T-helper 17 cell (primary cell): ENCODE measurements at regions not wholly inside any gene's neighbourhood (a gene's known extent, or its start where the extent isn't known, plus 50 kb on each side); places are given as distances from the start of the nearest gene placed in this dataset.
"Not testable (repeated sequence)": the region's sequence is repeated elsewhere in the genome, so short reads cannot be mapped to it uniquely, and the experiment has no call there.

Experiments used
- ATAC-seq: fragments of 150-1000 bp; cut with Tn5 transposase; 2 replicates; pipeline ENCODE4 v1.10.0; 2021; ENCODE audit warnings: mild to moderate bottlenecking, moderate library complexity
- DNase-seq, 3 donors: peaks; one replicate each; pipeline versions ENCODE4 v3.0.0 to v3.0.0-alpha.2; 2020 to 2021
- H3K9me3 ChIP-seq: one replicate; pipeline ENCODE4 v1.7.0; 2013; ENCODE audit warnings: low read length, mild to moderate bottlenecking; ENCODE audit not compliant: control insufficient read depth, poor library complexity, severe bottlenecking
- H3K27ac Mint-ChIP-seq: one replicate; pipeline ENCODE4 v1.8.0; 2022; ENCODE audit warnings: mild to moderate bottlenecking, moderate library complexity, mixed read lengths
- H3K27me3 Mint-ChIP-seq: one replicate; pipeline ENCODE4 v1.8.0; 2022; ENCODE audit warnings: mixed read lengths
- H3K36me3 Mint-ChIP-seq: one replicate; pipeline ENCODE4 v1.8.0; 2022; ENCODE audit warnings: low read depth, mixed read lengths
- H3K4me1 Mint-ChIP-seq: one replicate; pipeline ENCODE4 v1.8.0; 2022; ENCODE audit warnings: mild to moderate bottlenecking, mixed read lengths
- H3K4me3 Mint-ChIP-seq: one replicate; pipeline ENCODE4 v1.8.0; 2022; ENCODE audit warnings: mild to moderate bottlenecking, moderate library complexity, mixed read lengths

- DNase-seq, H3K4me1 Mint-ChIP-seq, ATAC-seq, H3K9me3 ChIP-seq, H3K4me3 Mint-ChIP-seq, H3K27ac Mint-ChIP-seq, H3K36me3 Mint-ChIP-seq: not testable (repeated sequence)
- peaks cover 23% of the 10 kb centered on the region for H3K27me3 Mint-ChIP-seq
These were observed 108.4 kb upstream of the METTL14 start for GRCh38 chr4:118576709-118577219.

DNA sequence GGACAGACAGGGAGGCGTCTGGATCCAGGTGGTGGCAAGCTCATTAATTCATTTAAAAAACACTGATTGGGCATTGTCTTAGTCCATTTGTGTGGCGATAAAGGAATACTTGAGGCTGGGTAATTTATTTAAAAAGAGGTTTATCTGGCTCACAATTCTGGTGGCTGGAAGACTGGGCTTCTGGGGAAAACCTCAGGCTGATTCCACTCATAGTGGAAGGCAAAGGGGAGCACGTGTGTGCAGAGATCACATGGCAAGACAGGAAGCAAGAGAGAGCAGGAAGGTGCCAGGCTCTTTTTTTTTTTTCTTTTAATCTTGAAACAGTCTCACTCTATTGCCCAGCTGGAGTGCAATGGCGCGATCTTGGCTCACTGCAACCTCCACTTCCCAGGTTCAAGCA is 100.2 kb upstream of the METTL14 start:
- ATAC-seq, result no peak
- Mint-ChIP-seq H3K4me3 (no peak overlapping the region), H3K4me1 (no peaks in the 10 kb centered on the region), H3K27ac (no peak overlapping the region), H3K36me3 (peaks cover 2% of the 10 kb centered on the region), H3K27me3 (peaks cover 56% of the 10 kb centered on the region)
- no peak for DNase-seq
- H3K9me3 ChIP-seq, result no peaks in the 10 kb centered on the region

DNA sequence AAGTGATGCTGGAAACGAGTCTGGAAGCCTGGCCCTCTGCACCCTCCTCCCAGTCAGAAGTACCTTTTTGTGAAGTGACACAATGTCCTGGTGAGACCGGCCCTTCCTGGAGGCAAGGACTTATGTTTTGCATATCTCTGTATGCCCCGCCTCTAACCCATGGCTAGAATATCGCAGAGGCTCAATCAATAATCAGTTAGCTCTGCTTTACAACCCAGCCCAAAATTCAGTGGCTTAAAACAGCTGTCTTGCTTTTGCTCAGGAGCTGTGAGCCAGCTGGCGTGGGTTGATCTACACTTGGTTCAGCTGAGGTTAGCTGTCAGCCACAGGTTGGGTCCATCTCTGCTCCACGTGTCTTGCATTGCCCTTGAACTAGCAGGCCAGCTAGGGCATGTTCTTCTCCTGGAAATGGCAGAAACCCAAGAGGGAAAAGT is 98.8 kb upstream of the METTL14 start:
- H3K4me3 Mint-ChIP-seq, result no peak overlapping the region
- no peaks in the 10 kb centered on the region for H3K9me3 ChIP-seq
- peaks cover 2% of the 10 kb centered on the region for H3K36me3 Mint-ChIP-seq
- peaks cover 50% of the 10 kb centered on the region for H3K27me3 Mint-ChIP-seq
- peaks cover 6% of the 10 kb centered on the region for H3K4me1 Mint-ChIP-seq
- ATAC-seq (no peak), DNase-seq (no peak)
- no peak overlapping the region for H3K27ac Mint-ChIP-seq

DNA sequence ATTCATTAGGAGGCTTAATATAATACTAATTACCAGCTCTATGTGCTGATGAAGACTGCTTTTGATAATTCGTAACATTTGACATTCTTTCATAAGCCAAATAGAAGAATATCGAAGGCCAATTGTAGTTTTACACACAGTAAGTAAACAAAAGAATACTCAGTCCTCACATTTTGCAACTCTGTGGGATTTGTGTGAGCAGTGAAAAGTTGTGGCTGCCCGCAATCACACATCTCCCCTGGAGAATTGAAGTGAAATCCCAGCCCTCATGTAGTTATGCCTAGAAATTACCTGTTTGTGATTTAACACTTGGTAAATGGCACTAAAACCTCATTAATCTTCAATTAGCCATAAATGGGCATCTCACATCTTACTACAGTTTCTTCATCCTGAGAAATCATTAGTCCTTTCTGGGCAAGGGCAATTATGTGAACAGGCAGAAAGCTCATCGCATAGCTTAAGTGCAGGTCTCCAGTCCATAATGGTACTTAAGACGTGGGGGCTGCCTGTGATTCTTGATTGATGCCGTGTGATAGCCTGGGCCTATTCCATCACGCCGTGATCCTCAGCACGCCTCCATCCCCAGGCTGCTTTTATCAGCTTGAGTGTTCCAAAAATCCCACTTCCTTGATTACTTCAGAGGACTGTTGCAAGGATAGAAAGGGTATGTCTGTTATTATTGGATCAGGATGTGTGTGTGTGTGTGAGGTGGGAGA is 97.9 kb upstream of the METTL14 start:
- no peaks in the 10 kb centered on the region for H3K9me3 ChIP-seq
- peaks cover 41% of the 10 kb centered on the region for H3K27me3 Mint-ChIP-seq
- DNase-seq (no peak), ATAC-seq (no peak)
- no peaks in the 10 kb centered on the region for H3K36me3 Mint-ChIP-seq
- peaks cover 9% of the 10 kb centered on the region for H3K4me1 Mint-ChIP-seq
- no peak overlapping the region for H3K27ac Mint-ChIP-seq
- H3K4me3 Mint-ChIP-seq, result no peak overlapping the region

- H3K27ac Mint-ChIP-seq, result no peak overlapping the region
- peaks cover 35% of the 10 kb centered on the region for H3K27me3 Mint-ChIP-seq
- no peak overlapping the region for H3K4me3 Mint-ChIP-seq
- no peaks in the 10 kb centered on the region for H3K9me3 ChIP-seq
- H3K4me1 Mint-ChIP-seq, result peaks cover 9% of the 10 kb centered on the region
- no peaks in the 10 kb centered on the region for H3K36me3 Mint-ChIP-seq
- DNase-seq (no peak), ATAC-seq (no peak)
These were observed 97.2 kb upstream of the METTL14 start for GRCh38 chr4:118587946-118588345.

GRCh38 chr4:118589471-118590055 is 95.6 kb upstream of the METTL14 start:
- no peaks in the 10 kb centered on the region for H3K36me3 Mint-ChIP-seq
- DNase-seq (no peak), ATAC-seq (no peak)
- no peak overlapping the region for H3K4me3 Mint-ChIP-seq
- peaks cover 9% of the 10 kb centered on the region for H3K4me1 Mint-ChIP-seq
- no peaks in the 10 kb centered on the region for H3K9me3 ChIP-seq
- peaks cover 21% of the 10 kb centered on the region for H3K27me3 Mint-ChIP-seq
- H3K27ac Mint-ChIP-seq, result no peak overlapping the region

DNA sequence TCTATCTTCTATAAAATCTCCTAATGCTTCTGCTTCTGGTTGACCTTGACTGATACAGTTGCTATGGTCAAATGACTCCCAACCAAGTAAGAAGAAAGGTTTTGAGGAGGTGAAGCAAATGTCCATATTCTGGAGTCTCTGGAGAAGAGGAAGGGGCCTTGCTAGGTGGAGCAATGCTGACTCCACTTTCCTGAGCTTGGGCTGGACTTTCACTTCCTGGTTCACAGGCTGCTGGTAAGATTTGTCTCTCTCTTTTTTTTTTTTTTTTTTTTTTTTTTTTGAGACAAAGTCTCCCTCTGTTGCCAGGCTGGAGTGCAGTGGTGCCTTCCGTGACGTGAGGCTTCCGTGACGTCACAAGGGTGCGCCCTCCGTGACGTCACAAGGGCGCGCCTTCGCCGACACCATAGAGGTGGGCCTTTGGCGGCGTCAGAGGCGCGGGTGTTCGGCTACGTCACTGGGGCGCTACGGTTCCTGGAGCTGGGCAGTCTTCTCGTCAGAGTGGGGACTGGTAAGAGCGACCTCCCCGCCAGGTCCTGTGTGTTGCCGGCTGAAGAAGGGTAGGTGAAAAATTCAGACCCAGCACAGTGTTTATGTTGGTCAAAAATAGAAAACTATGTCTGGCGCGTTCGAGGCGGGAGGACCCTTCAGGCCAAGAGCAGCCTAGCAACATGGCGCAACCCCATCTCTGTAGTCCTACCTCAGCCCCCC is 93.7 kb upstream of the METTL14 start:
- DNase-seq (peak; percentile 87 to 99 (median 94)), ATAC-seq (peak; percentile 96)
- H3K27me3 Mint-ChIP-seq, H3K36me3 Mint-ChIP-seq, H3K4me1 Mint-ChIP-seq, H3K9me3 ChIP-seq: not testable (repeated sequence)
- Mint-ChIP-seq H3K4me3 (peak overlapping the region; percentile 84), H3K27ac (peak overlapping the region; percentile 96)

- H3K36me3 Mint-ChIP-seq, DNase-seq, H3K4me1 Mint-ChIP-seq, H3K27me3 Mint-ChIP-seq, H3K9me3 ChIP-seq, ATAC-seq, H3K4me3 Mint-ChIP-seq: not testable (repeated sequence)
- H3K27ac Mint-ChIP-seq, result peak overlapping the region; percentile 96
These were observed 92.9 kb upstream of the METTL14 start for GRCh38 chr4:118592289-118592688.

- H3K27me3 Mint-ChIP-seq, H3K9me3 ChIP-seq, H3K27ac Mint-ChIP-seq, ATAC-seq, H3K36me3 Mint-ChIP-seq, H3K4me1 Mint-ChIP-seq, H3K4me3 Mint-ChIP-seq, DNase-seq: not testable (repeated sequence)
These were observed 89.3 kb upstream of the METTL14 start for GRCh38 chr4:118595883-118596282.

- not testable (repeated sequence) for H3K4me1 Mint-ChIP-seq, ATAC-seq, DNase-seq, H3K27ac Mint-ChIP-seq, H3K36me3 Mint-ChIP-seq, H3K27me3 Mint-ChIP-seq, H3K4me3 Mint-ChIP-seq, H3K9me3 ChIP-seq
These were observed 60.1 kb upstream of the METTL14 start for GRCh38 chr4:118625097-118625496.

DNA sequence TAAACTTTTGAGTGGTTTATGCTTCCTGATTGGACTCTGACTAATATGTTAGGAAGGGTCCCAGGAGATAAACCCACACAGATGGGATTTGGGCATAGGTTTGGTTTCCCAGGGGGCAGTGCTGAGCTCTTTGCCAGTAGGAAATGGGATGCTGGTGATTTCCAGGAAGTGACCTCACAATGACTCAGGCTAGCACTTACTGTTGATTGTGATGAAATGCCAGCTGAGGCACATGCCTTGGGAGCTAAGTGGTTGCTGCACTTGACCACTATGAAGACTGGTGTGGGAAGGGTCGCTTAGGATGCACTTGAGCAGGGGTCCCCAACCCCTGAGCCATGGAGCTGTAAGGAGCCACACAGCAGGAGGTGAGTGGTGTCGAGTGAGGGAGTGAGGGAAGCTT is 55.5 kb upstream of the METTL14 start:
- H3K27me3 Mint-ChIP-seq, H3K4me3 Mint-ChIP-seq, DNase-seq, ATAC-seq, H3K9me3 ChIP-seq, H3K27ac Mint-ChIP-seq, H3K4me1 Mint-ChIP-seq, H3K36me3 Mint-ChIP-seq: not testable (repeated sequence)

- not testable (repeated sequence) for H3K4me1 Mint-ChIP-seq, H3K9me3 ChIP-seq, ATAC-seq, H3K27me3 Mint-ChIP-seq, H3K4me3 Mint-ChIP-seq, DNase-seq, H3K27ac Mint-ChIP-seq, H3K36me3 Mint-ChIP-seq
These were observed 54.3 kb upstream of the METTL14 start for GRCh38 chr4:118630897-118631296.

DNA sequence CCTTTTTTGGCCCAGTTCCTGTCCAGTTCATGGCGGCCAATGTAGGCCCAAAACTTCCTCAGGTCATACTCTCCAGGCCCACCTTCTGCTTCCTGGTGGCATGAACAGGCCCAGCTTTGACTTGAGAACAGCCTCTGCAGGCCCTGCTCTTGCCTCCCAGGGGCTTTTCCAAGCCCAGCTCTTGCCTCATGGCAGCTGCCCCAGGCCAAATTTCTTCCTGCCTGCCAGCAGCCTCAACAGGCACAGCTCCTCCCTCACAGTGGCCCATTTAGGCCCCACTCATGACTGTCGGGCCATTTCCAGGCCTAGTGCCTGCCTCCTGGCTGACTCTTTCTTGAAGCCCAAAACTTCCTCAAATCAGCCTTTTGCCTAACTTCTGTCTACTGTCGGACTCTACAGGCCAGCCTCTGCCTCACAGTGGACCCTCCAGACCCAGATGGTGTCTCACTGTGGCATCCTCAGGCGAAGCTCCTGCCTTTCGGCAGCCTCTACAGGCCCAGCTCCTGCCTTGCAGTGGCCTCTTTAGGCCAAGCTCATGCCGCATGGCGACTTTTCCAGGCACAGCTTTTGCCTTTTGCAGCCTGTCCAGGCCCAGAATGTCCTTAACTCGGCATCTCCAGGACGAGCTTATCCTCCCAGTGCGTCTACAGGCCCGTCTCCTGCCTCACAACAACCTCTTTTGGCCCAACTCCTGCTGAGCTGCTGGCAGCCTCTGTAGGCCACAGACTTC is 53.7 kb upstream of the METTL14 start:
- not testable (repeated sequence) for H3K36me3 Mint-ChIP-seq, H3K4me3 Mint-ChIP-seq, H3K27me3 Mint-ChIP-seq, H3K9me3 ChIP-seq, DNase-seq, ATAC-seq, H3K4me1 Mint-ChIP-seq, H3K27ac Mint-ChIP-seq
